ENCODE measurements at regions not wholly inside any gene's neighbourhood (a gene's known extent, or its start where the extent isn't known, plus 50 kb on each side); places are given as distances from the start of the nearest gene placed in this dataset.

DNA sequence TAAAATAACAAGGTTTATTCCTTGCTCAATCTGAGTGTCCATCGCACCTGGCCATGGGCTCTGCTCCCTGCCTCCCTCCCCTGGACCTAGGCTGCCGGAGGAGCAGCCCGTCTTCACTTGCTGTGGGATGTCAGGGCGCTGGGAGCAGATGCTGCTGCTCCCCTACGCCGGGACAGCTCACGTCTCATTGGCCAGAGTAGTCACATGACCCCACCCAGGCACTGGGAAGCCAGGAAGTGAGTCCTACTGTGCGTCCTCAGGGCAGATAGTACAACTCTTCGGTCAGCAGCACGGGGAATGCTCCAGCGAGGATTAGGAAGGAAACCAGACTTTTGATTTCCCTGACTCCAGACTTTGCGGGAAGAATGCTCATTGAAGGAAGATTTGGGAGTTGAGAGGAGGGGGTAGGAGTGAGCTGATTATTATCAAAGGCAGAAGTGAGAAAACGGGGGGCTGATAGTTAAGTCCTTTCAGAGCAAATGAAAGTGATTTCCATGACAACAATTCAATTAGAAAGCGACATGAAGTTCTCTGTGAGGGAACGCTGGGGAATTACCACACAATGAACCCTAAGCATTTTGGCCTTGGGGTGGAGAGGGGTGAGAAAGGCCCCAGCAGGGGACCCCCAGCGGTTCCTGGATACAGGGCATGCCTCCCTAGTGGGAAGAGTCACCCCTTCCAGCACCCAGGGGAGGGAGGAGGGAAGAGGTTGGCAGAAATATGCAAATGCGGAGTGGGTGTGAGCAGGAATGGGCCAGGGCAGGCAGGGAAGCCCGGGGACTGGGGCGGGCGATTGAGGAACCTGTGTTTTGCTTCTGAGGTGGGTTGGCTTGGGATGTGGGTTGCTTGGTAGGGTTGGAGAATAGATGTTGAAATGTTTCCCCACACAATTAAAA, 215.5 kb downstream of the AACS start:
- ChIA-PET CTCF (no interaction called here), POLR2A (no interaction called here)
- Mint-ChIP-seq H3K4me1 (peaks cover 4% of the 10 kb centered on the region), H3K27me3 (peaks cover 27% of the 10 kb centered on the region), H3K27ac (no peak overlapping the region), H3K4me3 (no peak overlapping the region), H3K9me3 (ENCODE audit: insufficient read depth) (peaks cover 3% of the 10 kb centered on the region)
- TF ChIP-seq, protein P1, sequence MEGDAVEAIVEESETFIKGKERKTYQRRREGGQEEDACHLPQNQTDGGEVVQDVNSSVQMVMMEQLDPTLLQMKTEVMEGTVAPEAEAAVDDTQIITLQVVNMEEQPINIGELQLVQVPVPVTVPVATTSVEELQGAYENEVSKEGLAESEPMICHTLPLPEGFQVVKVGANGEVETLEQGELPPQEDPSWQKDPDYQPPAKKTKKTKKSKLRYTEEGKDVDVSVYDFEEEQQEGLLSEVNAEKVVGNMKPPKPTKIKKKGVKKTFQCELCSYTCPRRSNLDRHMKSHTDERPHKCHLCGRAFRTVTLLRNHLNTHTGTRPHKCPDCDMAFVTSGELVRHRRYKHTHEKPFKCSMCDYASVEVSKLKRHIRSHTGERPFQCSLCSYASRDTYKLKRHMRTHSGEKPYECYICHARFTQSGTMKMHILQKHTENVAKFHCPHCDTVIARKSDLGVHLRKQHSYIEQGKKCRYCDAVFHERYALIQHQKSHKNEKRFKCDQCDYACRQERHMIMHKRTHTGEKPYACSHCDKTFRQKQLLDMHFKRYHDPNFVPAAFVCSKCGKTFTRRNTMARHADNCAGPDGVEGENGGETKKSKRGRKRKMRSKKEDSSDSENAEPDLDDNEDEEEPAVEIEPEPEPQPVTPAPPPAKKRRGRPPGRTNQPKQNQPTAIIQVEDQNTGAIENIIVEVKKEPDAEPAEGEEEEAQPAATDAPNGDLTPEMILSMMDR (IDR thresholded peaks at IDR 0.05), result no peak
- no peak for TF ChIP-seq EZH2 (IDR thresholded peaks at IDR 0.05; ENCODE audit: borderline replicate concordance, insufficient read depth, low read depth, low read length, poor library complexity, severe bottlenecking)
- Histone ChIP-seq H3K36me3 (replicated peaks in 1 of 2; ENCODE audit: control extremely low read depth in 1 of 2, control insufficient read depth in 1 of 2, extremely low read depth in 1 of 2, insufficient read depth in 2 of 2, low read length in 1 of 2) (no peaks in the 10 kb centered on the region), H3K4me1 (ENCODE audit: control insufficient read depth in 2 of 2, insufficient read depth in 2 of 2, low read length in 2 of 2) (no peaks in the 10 kb centered on the region), H2AFZ (ENCODE audit: insufficient read depth, low read depth, low read length, poor library complexity, severe bottlenecking) (no peak overlapping the region), H4K20me1 (ENCODE audit: control insufficient read depth, insufficient read depth, low read length, poor library complexity, severe bottlenecking) (no peaks in the 10 kb centered on the region), H3K27ac (ENCODE audit: low read length in 2 of 2) (no peak overlapping the region), H3K9me3 (ENCODE audit: control extremely low read depth in 1 of 3, control insufficient read depth in 2 of 3, insufficient read depth in 1 of 3, low read length in 2 of 3) (peaks cover 0 to 10% (median 0%) of the 10 kb centered on the region in 3 donors), H3K4me3 (ENCODE audit: control extremely low read depth in 1 of 5, extremely low read depth in 1 of 5, insufficient read depth in 1 of 5, low read depth in 2 of 5, low read length in 4 of 5) (no peak overlapping the region), H3K27me3 (replicated peaks in 1 of 4; ENCODE audit: control extremely low read depth in 1 of 4, control insufficient read depth in 3 of 4, insufficient read depth in 4 of 4, low read length in 3 of 4) (peaks cover 0 to 12% (median 0%) of the 10 kb centered on the region in 4 experiments), H3K79me2 (ENCODE audit: control insufficient read depth, insufficient read depth, low read length) (no peaks in the 10 kb centered on the region), H3K4me2 (replicated peaks; ENCODE audit: low read depth, low read length, poor library complexity, severe bottlenecking) (peak overlapping the region; percentile 3), H3K9ac (ENCODE audit: low read length) (no peak overlapping the region)
- intact Hi-C loops (cut with micrococcal nuclease), result no loop called here
- no peak for ATAC-seq (ENCODE audit: low read depth)
- WGBS (ENCODE audit: insufficient coverage), result 14% methylated on average over 17 of the region's 20 CpGs
- DNase-seq, result no peak

DNA sequence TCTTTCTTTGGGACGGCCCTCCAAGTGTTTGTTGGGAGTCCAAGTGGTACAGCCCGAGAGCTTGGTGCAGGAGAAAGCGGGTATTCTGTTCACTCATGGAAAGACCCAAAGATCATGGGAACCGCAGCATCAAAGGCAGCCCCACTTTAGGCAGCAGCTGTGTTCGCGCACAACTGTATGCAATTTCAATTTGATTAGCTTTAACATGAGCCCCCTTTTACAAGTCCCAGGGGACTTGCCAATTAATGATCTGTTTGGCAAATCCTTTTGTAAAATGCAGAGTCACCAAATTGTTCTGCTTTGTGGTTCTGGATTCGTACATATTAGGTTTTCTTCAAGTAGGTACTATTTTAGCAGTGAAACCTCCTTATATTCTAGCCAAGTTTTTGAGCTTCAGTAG, 217.7 kb downstream of the AACS start:
- ChIA-PET CTCF (no interaction called here), POLR2A (no interaction called here)
- no peak overlapping the region for H3K9ac ChIP-seq (ENCODE audit: low read length)
- H3K4me2 ChIP-seq (replicated peaks; ENCODE audit: low read depth, low read length, poor library complexity, severe bottlenecking), result no peak overlapping the region
- H3K4me3 ChIP-seq (ENCODE audit: control extremely low read depth in 1 of 5, extremely low read depth in 1 of 5, insufficient read depth in 1 of 5, low read depth in 2 of 5, low read length in 4 of 5), result no peak overlapping the region
- Mint-ChIP-seq H3K4me1 (peaks cover 4% of the 10 kb centered on the region), H3K4me3 (no peak overlapping the region), H3K9me3 (ENCODE audit: insufficient read depth) (peaks cover 3% of the 10 kb centered on the region), H3K27me3 (peaks cover 32% of the 10 kb centered on the region), H3K27ac (no peak overlapping the region)
- no peaks in the 10 kb centered on the region for H4K20me1 ChIP-seq (ENCODE audit: control insufficient read depth, insufficient read depth, low read length, poor library complexity, severe bottlenecking)
- intact Hi-C loops (cut with micrococcal nuclease), result no loop called here
- no peak overlapping the region for H2AFZ ChIP-seq (ENCODE audit: insufficient read depth, low read depth, low read length, poor library complexity, severe bottlenecking)
- H3K27me3 ChIP-seq (replicated peaks in 1 of 4; ENCODE audit: control extremely low read depth in 1 of 4, control insufficient read depth in 3 of 4, insufficient read depth in 4 of 4, low read length in 3 of 4), result peaks cover 0 to 12% (median 0%) of the 10 kb centered on the region in 4 experiments
- ATAC-seq (ENCODE audit: low read depth) (no peak), DNase-seq (no peak)
- H3K4me1 ChIP-seq (ENCODE audit: control insufficient read depth in 2 of 2, insufficient read depth in 2 of 2, low read length in 2 of 2), result no peaks in the 10 kb centered on the region
- no peaks in the 10 kb centered on the region for H3K36me3 ChIP-seq (replicated peaks in 1 of 2; ENCODE audit: control extremely low read depth in 1 of 2, control insufficient read depth in 1 of 2, extremely low read depth in 1 of 2, insufficient read depth in 2 of 2, low read length in 1 of 2)
- peaks cover 0 to 10% (median 0%) of the 10 kb centered on the region in 3 donors for H3K9me3 ChIP-seq (ENCODE audit: control extremely low read depth in 1 of 3, control insufficient read depth in 2 of 3, insufficient read depth in 1 of 3, low read length in 2 of 3)
- 97% methylated on average over 6 of the region's 7 CpGs for WGBS (ENCODE audit: insufficient coverage)
- H3K27ac ChIP-seq (ENCODE audit: low read length in 2 of 2), result no peak overlapping the region
- H3K79me2 ChIP-seq (ENCODE audit: control insufficient read depth, insufficient read depth, low read length), result no peaks in the 10 kb centered on the region
- TF ChIP-seq, protein P1 (IDR thresholded peaks at IDR 0.05), result no peak
- no peak for TF ChIP-seq EZH2 (IDR thresholded peaks at IDR 0.05; ENCODE audit: borderline replicate concordance, insufficient read depth, low read depth, low read length, poor library complexity, severe bottlenecking)

Measured in B cell (primary cell).